CD4-positive, alpha-beta T cell treated with Interleukin-21 for 1 hour (primary cell): ENCODE measurements at regions not wholly inside any gene's neighbourhood (a gene's known extent, or its start where the extent isn't known, plus 50 kb on each side); places are given as distances from the start of the nearest gene placed in this dataset.
A peak's percentile ranks its signal among the peaks of the same experiment; 100 is the strongest.

Experiments
- DNase-seq: peaks from one replicate; pipeline ENCODE4 v3.0.0-alpha.2; 2020

GRCh38 chr10:124346831-124347230, 71.9 kb downstream of the OAT start:
- DNase-seq = no peak

DNA sequence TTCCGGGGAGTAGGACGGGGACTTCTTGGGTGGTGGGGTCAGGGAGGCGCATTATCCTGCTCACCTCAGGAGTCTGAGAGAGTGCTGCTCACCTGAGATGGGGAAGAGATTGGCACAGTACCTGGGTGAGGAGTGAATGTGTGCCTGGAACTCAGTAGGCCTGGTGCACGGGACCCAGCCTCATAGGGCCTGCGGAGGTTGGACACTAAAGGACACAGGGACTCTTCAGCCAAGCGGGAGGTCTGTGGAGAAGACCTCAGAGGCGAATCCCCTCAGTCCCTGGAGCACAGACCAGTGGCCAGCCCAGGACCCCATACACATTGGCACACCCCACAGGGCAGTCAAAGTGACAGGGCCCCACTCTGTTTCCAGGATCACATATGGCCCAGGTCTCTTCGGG, 73.2 kb downstream of the OAT start:
- no peak for DNase-seq

DNA sequence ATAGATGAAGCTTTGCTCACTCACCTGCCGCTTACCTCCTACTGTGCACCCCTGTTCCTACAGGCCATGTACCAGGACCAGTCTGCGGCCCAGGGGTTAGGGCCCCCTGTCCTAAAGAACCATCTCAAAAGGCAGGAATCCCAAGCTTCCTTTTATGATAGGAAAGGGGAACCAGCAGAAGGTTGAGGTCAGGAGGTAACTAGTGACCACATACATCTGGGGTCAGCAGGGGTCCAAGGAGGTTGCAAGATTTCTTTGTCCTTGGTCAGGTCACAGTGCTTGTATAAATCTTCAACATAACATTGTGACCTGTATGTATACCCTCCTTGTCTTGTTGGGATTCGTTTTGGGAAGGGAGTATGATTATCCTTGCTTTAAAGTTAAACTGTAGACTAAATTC, 73.8 kb downstream of the OAT start:
- no peak for DNase-seq

DNA sequence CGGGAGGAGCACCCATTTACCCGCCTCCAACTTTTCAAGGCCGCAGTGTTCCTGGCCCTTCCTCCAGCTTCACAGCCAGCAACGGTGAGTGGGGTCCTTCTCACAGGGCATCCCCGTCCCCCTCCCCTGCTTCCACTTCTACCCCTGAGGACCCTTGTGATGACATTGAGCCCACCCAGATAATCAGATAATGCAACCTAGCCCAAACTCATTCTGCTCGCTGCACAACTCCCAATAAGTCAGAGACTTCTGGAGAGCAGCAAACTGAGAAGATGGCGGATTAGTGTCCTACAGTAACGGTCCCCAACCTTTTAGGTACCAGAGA, 74.5 kb downstream of the OAT start:
- no peak for DNase-seq

DNA sequence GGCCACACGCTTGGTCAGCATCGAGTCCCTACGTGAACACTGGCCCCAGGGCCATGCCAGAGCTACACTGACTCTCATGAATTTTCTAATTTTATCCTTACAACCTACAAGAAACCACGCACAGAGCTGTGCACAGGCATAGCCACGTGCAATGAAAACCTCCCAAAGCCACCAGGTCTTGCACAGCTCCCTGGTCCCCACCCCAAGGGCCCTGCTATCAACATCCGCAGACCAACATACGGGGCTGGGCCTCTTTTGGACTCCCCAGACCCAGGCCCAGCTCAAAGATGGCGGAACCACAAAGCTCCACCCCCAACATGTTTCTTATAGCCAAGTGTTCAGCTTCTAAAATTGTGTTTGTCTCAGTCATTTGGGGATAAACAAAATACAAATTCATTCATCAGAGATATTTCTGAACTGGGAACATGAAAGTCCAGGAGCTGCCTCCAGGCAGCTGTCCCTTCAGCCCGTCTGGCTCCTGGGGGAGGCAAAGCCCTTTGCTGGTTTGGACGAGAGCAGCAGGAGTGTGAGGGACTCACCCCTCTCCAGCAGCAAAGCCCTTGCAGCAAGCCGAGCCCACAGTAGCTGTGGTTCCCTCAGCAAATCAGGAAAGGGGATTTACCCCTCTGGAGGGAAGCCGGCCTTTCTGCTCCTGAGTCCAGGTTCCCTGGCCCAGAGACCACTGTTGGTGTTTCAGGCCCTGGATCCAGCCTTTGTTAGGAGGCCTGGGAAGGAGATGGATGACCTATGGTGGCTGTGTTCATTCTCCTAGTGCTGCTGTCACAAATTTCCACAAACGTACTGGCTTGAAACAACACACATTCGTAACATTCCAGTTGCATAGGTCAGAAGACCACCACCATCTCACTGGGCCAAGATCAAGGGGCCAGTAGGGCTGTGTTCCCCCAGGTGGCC, 75.1 kb downstream of the OAT start:
- DNase-seq = no peak

DNA sequence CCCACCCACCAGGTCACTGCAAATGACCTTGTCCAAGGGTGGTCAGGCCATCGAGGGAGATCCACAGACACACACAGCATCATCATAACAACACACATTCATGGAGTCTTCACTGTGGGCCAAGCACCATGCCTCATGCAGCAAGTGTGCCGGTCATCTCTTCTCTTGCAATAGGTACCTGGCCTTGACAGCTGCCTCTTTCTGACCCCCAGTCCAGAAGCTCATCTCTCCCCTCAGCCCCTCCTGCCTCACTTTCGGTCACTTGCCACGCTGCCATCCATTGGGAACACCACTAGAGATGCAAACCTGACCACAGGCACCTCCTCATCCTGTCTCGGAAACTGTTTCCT, 75.9 kb downstream of the OAT start:
- DNase-seq = no peak

DNA sequence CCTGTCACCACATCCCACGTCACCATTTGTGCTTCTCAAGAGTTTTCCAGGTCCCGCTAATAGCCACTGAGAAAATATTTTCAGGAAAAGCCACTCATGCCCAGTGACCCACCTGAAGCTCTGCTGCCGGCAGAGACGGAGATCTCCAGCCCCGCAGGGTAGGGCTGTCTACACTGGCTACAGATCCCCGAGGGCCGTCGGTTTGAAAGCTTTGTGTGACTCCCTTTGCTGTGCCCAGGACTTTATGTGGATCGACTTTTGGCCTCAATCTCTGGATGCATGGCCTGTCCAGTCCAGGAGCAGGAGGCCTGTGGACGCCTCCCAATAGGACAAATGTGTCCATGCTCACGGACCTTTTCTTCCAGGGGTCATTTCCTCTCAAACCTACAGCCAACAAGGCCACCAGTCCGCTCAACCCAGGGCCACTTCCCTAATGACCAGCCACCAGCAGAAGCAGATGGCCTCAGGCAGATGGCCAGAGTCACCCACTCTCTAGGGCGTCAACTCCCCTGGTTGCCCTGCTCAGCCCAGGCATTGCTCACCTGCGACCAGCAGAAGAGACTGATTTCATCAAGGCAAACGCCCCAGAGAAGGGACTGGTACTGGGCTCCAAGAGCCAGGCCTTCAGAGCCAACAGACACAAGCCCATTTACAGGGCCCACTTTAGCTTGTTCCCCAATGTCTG, 76.4 kb downstream of the OAT start:
- no peak for DNase-seq

GRCh38 chr10:124341768-124342135, 77.0 kb downstream of the OAT start:
- DNase-seq = peak; percentile 10

DNA sequence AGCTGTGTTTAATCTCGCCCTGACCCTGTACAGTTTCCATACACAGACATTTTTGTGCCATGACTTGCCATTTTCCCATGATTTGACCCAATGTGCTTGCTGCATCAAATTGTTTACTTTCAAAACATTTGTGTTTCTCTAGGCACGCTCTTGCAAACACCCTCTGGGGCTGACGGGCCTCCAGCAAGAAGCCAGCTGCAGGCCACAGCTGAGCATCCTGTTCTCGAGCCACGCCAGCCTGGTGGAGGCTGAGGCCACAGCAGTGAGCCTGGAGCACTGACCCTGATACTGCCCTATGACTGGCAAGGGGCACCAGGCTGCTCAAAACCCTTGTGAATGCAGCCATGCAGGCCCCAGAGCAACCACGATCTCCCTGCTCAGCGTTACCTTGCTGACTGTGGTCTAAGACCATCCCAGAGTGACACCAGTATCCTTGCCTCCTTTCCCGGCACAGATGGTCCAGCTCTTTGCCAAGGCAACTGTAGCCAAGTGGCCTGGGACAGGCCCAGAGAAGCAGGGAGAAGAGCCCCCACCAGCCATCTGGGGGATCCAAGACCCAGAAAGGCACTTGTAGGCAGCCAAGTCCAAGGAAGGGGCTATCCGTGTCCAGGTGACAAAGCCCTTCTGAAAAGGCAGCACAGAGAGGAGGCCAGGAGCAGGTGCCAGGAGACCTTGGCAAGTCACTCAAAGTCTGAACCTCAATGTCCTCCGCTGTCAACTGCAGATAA, 78.5 kb downstream of the OAT start:
- DNase-seq = no peak

DNA sequence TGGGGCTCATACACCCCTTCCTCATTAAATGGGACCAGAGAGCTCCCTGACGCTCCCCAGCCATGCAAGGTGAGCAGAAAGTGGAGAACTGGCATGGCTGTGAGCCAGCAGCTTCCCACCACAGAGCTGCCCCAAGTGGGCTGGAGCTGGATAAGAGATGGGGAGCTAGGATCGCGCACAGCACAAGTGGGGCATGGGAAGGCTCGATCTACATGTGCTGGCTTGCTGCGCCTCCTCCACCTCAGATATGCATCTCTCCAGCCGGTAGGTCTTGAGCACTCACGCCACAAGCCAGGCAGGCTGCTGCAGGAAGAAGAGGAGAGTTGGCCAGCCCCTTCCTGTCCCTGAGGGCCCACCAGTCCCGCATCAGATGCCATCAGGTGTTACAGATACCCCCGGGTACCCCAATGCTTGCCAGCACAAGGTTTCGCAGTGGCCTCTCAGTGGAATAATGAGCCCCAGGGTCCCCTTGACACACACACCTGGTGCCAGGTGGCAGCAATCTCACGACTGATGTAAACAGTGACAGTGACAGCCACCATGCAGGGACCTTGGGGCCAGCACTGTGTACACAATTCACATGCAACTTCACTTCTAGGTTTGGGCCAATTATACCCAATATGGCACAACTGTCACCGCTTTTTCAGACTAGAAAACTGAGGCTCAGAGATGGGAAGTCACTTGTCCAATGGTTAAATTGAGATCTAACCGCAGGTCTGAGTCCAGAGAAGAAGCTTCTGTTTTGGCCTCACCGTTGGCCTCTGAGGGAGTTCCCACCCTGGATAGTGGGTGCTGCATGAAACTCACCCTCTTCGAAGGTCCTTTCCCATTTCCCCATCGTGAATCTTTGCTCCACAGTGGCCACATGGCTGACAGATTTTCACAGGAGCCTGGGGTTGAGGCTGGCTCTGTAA, 79.3 kb downstream of the OAT start:
- DNase-seq = no peak

- DNase-seq = no peak
Measured at GRCh38 chr10:124338276-124338925, 80.3 kb downstream of the OAT start.

GRCh38 chr10:124336186-124336585, 82.5 kb downstream of the OAT start:
- no peak for DNase-seq

- DNase-seq = no peak
Measured at GRCh38 chr10:124333931-124334330, 84.8 kb downstream of the OAT start.

- no peak for DNase-seq
Measured at GRCh38 chr10:124332426-124332825, 86.3 kb downstream of the OAT start.

DNA sequence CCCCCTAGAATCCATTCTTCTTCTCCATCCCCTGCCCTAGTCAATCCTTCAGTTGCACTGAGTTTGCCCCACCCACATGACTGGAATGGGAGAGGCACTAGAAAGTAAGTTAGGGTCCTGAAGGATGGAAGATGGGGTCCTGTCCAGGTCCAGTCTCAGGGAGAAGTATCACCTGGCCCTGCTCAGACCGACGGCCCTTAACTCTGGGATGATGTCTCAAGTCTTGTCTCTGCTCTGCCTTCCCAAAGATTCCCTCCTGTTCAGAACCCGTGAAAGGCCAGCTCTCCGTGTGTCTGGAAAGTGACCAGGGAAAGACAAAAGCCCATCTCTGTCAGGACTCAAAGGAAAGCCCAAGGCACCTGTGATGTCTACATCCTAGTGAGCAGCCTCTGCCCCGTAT, 88.8 kb downstream of the OAT start:
- no peak for DNase-seq

DNA sequence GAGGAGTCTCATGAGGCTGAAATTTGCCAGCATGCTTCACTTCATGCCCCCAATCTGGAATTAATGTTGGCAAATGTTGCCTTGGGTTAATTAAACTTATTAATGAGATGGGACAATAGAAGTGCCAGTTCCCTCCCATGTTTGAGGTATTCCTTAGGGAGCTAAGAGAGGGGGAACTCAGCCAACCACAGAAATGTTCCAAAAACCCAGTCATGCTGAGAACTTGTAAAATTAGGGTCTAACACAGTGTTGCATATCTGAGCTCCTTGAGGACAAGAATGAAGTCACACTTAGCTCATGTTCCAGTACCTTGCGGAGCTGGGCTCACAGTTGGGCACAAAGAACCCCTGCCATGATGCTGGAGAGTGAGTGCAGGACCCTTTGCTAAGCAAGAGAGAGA, 89.4 kb downstream of the OAT start:
- no peak for DNase-seq

GRCh38 chr10:124328477-124329220, 90.1 kb downstream of the OAT start:
- DNase-seq = no peak

DNA sequence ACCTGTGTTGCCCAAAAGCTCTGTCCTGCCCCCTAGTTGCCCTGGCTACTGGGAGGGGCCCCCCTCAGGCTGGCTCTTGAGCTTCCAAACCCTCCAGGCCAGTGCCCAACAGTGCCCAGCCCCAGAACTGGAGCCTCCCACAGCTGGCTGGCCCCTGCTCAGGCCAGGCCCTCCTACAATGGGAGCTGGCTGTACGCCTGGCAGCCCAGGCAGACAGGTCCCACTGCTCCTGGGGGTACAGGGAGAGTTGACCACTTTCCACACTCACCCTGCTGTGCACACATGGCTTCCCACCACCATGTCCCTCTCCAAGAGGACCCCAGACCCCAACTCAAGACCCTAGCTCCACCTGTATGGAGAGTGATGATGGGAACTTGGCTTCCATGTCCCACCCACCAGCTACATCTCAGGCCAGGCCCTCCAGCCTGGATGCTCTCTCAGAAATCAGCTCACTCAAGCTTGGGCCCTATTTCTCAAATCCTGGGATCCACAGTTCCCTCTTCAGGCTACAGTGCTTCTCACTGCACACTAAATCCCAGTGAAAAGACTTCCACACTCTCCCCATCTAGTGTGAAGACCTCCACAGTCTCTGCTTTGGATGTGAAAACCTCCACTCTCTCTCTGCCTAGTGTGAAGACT, 92.6 kb downstream of the OAT start:
- no peak for DNase-seq

GRCh38 chr10:124325633-124325914, 93.1 kb downstream of the OAT start:
- no peak for DNase-seq

GRCh38 chr10:124324856-124325632, 93.7 kb downstream of the OAT start:
- DNase-seq = no peak

DNA sequence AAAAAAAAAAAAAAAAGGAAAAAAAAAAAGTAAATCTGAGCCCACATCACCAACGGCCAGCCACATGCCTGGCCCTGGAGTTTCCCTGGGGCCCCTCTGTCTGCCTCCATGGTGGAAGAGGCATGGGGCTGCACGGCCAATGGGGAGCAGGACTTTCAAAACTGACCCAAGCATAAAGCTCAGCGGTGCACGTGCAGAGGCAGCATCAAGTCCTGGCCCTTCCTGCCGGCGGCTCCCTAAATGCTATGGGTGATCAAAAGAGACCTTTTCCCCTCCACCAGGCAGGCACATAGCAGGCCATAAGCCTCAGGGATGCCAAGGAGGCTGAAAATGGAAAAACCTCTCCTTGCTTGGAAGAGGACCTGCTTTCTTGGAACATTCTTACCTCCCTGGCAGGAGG, 94.3 kb downstream of the OAT start:
- DNase-seq = no peak
